H1 (cell line): ENCODE measurements at regions not wholly inside any gene's neighbourhood (a gene's known extent, or its start where the extent isn't known, plus 50 kb on each side); places are given as distances from the start of the nearest gene placed in this dataset.

ENCODE experiments used
- EP300 ChIP-seq, 2 experiments: IDR thresholded peaks; 1 replicate in 1 of 2; 2 replicates in 1 of 2; pipeline ENCODE4 v1.6.1; 2011 to 2012; ENCODE audit warnings: low read depth in 2 of 2, low read length in 2 of 2, mild to moderate bottlenecking in 2 of 2, borderline replicate concordance in 1 of 2, inconsistent platforms in 1 of 2, moderate library complexity in 1 of 2
- USF2 ChIP-seq: IDR thresholded peaks from 2 replicates; pipeline ENCODE4 v1.6.1; 2011; ENCODE audit warnings: low read length, improper control_type of control experiment

- TF ChIP-seq EP300 (IDR thresholded peaks at IDR 0.05; ENCODE audit: borderline replicate concordance in 1 of 2, low read depth in 2 of 2, low read length in 2 of 2), result no peak
- no peak for TF ChIP-seq USF2
Measured at GRCh38 chr10:60576130-60577069, 186.7 kb upstream of the ANK3 start (continued).
